ENCODE measurements at regions not wholly inside any gene's neighbourhood (a gene's known extent, or its start where the extent isn't known, plus 50 kb on each side); places are given as distances from the start of the nearest gene placed in this dataset.

GRCh38 chr5:50922942-50923767 lies 256.7 kb downstream of the PARP8 start:
- no peak for TF ChIP-seq CTCF (IDR thresholded peaks at IDR 0.05; ENCODE audit: low read length, missing control alignments)
- peak; percentile 0 for DNase-seq (ENCODE audit: low read depth)
- H3K4me3 ChIP-seq (replicated peaks; ENCODE audit: low read depth, low read length) = no peak overlapping the region

GRCh38 chr5:50923768-50924494 lies 257.5 kb downstream of the PARP8 start:
- no peak overlapping the region for H3K4me3 ChIP-seq (replicated peaks; ENCODE audit: low read depth, low read length)
- DNase-seq (ENCODE audit: low read depth) = no peak
- TF ChIP-seq CTCF (IDR thresholded peaks at IDR 0.05; ENCODE audit: low read length, missing control alignments) = no peak

- no peak for DNase-seq (ENCODE audit: low read depth)
- H3K4me3 ChIP-seq (replicated peaks; ENCODE audit: low read depth, low read length) = no peak overlapping the region
- TF ChIP-seq CTCF (IDR thresholded peaks at IDR 0.05; ENCODE audit: low read length, missing control alignments) = no peak
Observed at GRCh38 chr5:50927953-50928352, 261.5 kb downstream of the PARP8 start.

GRCh38 chr5:50929174-50929573 lies 262.7 kb downstream of the PARP8 start:
- no peak for DNase-seq (ENCODE audit: low read depth)
- TF ChIP-seq CTCF (IDR thresholded peaks at IDR 0.05; ENCODE audit: low read length, missing control alignments) = no peak
- H3K4me3 ChIP-seq (replicated peaks; ENCODE audit: low read depth, low read length) = no peak overlapping the region

GRCh38 chr5:50934343-50934742 lies 267.9 kb downstream of the PARP8 start:
- no peak for TF ChIP-seq CTCF (IDR thresholded peaks at IDR 0.05; ENCODE audit: low read length, missing control alignments)
- no peak overlapping the region for H3K4me3 ChIP-seq (replicated peaks; ENCODE audit: low read depth, low read length)

GRCh38 chr5:50945139-50945538 lies 278.7 kb downstream of the PARP8 start:
- DNase-seq (ENCODE audit: low read depth) = no peak
- H3K4me3 ChIP-seq (replicated peaks; ENCODE audit: low read depth, low read length) = no peak overlapping the region
- no peak for TF ChIP-seq CTCF (IDR thresholded peaks at IDR 0.05; ENCODE audit: low read length, missing control alignments)

More at GRCh38 chr5:50934343-50934742, 267.9 kb downstream of the PARP8 start:
- DNase-seq (ENCODE audit: low read depth) = no peak

Measured in fibroblast of pulmonary artery (primary cell).